C4-2B (cell line): ENCODE measurements at regions not wholly inside any gene's neighbourhood (a gene's known extent, or its start where the extent isn't known, plus 50 kb on each side); places are given as distances from the start of the nearest gene placed in this dataset.

Source experiments
- H3K27ac ChIP-seq: fragments of 450-650 bp; 2 replicates; pipeline ENCODE4 v1.5.1; 2017
- ZFX ChIP-seq: fragments of 450-650 bp; IDR thresholded peaks from 2 replicates; pipeline ENCODE4 v1.6.1; 2017
- TF ChIP-seq, protein P1 (sequence below): fragments of 450-650 bp; conservative IDR thresholded peaks from 2 replicates; pipeline ENCODE4 v1.5.1; 2017; ENCODE audit warnings: mild to moderate bottlenecking

DNA sequence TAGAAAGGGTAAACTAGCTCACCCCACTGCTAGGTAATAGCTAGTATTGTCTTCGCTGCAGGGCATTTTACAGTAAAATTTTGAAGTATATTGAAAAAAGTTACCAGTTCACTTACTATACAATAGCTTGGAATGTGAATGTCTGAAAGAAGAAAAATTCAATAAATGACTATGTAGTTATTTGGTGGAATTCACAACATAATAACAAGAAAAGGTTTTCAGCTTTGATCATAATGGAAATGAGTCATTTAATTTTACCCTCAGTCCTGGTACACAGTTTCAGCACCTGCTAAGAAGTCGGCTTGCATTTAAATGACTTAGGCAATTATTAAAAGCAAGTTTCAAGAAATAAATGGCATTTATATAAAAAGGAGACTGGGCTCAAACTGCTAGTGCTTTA is 90.4 kb downstream of the NUP35 start:
- TF ChIP-seq ZFX: no peak
- TF ChIP-seq, protein P1, sequence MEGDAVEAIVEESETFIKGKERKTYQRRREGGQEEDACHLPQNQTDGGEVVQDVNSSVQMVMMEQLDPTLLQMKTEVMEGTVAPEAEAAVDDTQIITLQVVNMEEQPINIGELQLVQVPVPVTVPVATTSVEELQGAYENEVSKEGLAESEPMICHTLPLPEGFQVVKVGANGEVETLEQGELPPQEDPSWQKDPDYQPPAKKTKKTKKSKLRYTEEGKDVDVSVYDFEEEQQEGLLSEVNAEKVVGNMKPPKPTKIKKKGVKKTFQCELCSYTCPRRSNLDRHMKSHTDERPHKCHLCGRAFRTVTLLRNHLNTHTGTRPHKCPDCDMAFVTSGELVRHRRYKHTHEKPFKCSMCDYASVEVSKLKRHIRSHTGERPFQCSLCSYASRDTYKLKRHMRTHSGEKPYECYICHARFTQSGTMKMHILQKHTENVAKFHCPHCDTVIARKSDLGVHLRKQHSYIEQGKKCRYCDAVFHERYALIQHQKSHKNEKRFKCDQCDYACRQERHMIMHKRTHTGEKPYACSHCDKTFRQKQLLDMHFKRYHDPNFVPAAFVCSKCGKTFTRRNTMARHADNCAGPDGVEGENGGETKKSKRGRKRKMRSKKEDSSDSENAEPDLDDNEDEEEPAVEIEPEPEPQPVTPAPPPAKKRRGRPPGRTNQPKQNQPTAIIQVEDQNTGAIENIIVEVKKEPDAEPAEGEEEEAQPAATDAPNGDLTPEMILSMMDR: no peak
- H3K27ac ChIP-seq: no peak overlapping the region

DNA sequence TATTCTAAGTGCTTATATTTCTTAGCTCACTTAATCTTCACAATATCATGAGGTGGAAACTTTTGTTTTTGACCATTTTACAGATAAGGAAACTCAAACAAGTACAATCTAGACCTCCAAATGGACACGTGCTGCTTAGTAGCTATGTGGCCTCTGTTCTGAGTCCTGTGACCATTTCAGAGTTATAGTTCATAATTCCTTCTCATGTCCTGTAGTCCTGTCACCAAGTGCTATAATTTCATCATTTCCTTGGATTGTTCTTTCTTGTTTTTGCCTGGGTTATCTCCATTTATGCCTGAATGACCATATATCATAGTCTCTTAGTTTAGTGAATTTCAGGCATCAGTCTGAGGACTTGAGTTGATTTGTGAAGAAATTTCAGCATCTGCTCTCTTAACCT is 91.7 kb downstream of the NUP35 start:
- no peak for TF ChIP-seq ZFX
- TF ChIP-seq, protein P1: no peak
- H3K27ac ChIP-seq: no peak overlapping the region

DNA sequence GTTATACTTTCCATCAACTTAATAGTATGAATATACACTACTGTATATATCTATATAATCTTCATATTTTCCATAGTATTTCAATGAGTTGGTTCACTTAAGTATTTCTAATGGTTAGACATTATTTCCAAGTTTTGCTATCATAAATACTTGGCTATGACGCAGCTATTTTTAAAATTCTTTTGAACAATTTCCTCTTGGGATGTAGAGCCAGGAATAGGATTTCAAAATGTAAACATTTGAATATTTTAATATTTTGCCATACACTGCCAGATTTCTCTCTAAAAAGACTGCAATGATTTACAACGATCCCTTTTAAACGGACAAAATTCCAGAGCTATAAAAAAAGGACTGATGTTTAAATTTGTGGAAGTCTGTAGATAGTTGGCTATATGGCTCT is 95.6 kb downstream of the NUP35 start:
- H3K27ac ChIP-seq: no peak overlapping the region
- TF ChIP-seq ZFX: no peak
- TF ChIP-seq, protein P1: no peak

DNA sequence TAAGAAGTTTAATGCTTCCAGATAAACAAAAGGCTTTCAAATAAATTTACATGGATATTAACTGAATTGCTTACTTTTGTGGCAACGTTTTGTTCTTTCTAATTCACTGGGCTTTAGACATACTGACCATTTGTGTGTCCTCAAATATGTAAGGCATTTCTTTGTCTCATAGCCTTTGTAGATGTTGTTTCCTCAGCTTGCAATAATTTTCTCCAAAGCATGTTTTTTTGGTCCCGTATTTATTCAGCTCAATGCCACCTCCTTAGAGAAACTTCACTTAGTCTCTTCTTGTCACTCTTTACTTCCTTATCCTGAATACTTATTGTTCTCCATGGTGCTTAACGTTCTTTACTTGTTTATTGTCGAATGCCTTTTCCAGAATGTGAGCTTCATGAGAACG is 98.5 kb downstream of the NUP35 start:
- H3K27ac ChIP-seq: no peak overlapping the region
- TF ChIP-seq, protein P1: no peak
- no peak for TF ChIP-seq ZFX

DNA sequence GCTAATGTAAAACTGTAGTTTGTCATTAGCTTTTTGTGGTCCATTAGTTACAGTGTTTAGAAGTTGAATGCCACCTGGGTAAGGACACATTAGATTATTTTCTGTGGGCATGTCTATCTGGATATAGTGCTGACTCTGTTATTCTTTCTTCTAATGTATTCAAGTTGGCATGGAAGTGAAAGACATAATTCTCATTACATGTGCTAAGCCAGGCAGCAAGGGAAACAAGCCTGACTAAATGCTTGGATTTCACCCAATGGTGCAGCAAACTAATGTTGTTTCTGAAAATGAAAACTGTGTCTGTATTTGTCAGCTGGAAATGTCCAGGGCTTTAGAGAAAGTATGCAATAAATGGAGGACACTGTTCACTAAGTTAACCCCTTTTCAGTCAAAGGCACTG is 100.7 kb downstream of the NUP35 start:
- TF ChIP-seq ZFX: no peak
- TF ChIP-seq, protein P1: no peak
- no peak overlapping the region for H3K27ac ChIP-seq

DNA sequence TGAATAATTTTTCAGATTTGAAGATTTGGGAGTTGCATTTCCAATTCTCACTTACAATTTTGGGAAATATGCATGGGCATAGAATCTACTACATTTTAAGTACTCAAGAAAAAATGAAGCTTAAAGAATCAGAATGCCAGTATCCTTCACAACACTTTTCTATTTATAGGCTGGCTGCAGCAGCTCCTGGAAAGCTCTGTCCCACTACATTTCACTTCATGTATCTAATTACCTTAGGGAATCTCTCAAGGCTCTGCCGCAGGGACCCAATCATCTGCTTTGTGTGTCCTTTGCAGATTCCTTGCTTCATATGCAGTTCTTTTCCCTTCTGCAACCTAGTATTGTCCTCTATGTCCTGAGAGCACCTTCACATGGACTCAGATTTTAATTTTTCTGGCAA is 102.9 kb downstream of the NUP35 start:
- no peak overlapping the region for H3K27ac ChIP-seq
- no peak for TF ChIP-seq ZFX
- TF ChIP-seq, protein P1: no peak

DNA sequence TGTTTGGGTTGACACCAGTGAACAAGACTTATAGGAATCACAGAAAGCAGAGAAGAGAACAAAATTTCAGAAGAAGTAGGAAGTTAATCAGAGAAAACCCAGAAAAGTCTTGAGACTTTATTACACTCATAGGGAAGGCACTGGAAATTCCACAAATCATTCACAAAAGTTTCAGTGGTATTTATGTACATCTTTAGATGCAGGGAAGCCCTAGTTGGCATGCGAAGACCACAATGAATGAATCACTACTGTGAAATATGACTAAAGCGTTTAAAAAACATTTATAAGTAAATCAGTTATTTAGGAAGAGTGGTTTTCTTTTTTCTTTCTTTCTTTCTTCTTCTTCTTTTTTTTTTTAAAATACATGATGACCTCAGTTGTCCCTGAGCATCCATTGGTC is 105.1 kb downstream of the NUP35 start:
- TF ChIP-seq ZFX: no peak
- TF ChIP-seq, protein P1: no peak
- H3K27ac ChIP-seq: no peak overlapping the region
